Type B pancreatic cell (in vitro differentiated cells): ENCODE measurements at regions not wholly inside any gene's neighbourhood (a gene's known extent, or its start where the extent isn't known, plus 50 kb on each side); places are given as distances from the start of the nearest gene placed in this dataset.

Source experiments
- DNase-seq: peaks from one replicate; pipeline ENCODE4 v3.0.0; 2021; ENCODE audit warnings: mixed read lengths; ENCODE audit not compliant: unreplicated experiment; ENCODE audit errors: extremely low spot score
- H3K27ac Mint-ChIP-seq: 2 replicates; pipeline ENCODE4 v1.8.0; 2021; ENCODE audit warnings: mild to moderate bottlenecking, mixed read lengths
- H3K27me3 Mint-ChIP-seq: 2 replicates; pipeline ENCODE4 v1.8.0; 2021; ENCODE audit warnings: mixed read lengths
- H3K36me3 Mint-ChIP-seq: 2 replicates; pipeline ENCODE4 v1.8.0; 2021; ENCODE audit warnings: mixed read lengths
- H3K4me1 Mint-ChIP-seq: one replicate; pipeline ENCODE4 v1.8.0; 2021; ENCODE audit warnings: mixed read lengths; ENCODE audit not compliant: unreplicated experiment
- H3K4me3 Mint-ChIP-seq: 2 replicates; pipeline ENCODE4 v1.8.0; 2021; ENCODE audit warnings: mild to moderate bottlenecking, mixed read lengths
- H3K9me3 Mint-ChIP-seq: 2 replicates; pipeline ENCODE4 v1.8.0; 2021; ENCODE audit warnings: mixed read lengths
- TF ChIP-seq, protein P1 (sequence below): fragments of 200-600 bp; sonication (generic); conservative IDR thresholded peaks from 2 replicates; pipeline ENCODE4 v1.5.0; 2021; ENCODE audit warnings: antibody characterized with exemption, mild to moderate bottlenecking

DNA sequence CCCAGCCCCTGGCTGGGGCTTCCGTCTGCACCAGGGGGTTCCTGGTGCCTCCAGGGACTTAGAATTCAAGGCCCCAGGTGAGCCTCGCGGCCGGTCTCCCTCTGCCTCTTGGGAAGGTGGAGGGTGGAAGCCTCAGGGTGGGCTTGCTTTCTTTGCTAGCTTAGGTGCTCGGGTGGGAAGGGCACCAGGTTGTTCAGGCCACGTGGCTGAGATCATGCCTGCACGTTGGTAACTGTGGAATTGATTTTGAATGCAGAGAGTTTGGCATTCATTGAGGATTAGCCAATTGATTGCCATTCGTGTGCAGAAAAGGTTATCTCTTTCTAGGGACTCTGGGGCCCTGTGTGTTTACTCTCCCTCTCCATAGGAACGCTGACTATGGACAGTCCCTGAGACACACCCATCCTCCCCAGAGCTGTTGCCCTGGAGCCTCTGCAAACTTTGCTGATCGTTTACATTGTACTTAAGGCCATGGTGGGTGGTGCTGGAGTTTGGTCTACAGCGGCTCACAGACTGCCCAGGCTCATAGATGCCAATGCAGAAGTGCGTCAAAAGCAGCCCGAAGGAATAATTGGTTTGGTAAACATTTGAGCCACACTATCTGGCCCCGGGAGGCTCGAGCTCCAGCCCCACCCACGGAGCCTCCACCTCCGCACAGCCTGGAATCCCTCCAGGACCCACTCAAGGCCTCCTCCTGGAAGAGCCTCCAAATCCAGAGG lies 1457.7 kb downstream of the BRD1 start:
- Mint-ChIP-seq H3K36me3 (no peaks in the 10 kb centered on the region), H3K4me3 (no peak overlapping the region), H3K4me1 (peaks cover 8% of the 10 kb centered on the region), H3K27ac (no peak overlapping the region), H3K27me3 (peaks cover 31% of the 10 kb centered on the region), H3K9me3 (no peaks in the 10 kb centered on the region)
- DNase-seq: peak; percentile 45
- TF ChIP-seq, protein P1, sequence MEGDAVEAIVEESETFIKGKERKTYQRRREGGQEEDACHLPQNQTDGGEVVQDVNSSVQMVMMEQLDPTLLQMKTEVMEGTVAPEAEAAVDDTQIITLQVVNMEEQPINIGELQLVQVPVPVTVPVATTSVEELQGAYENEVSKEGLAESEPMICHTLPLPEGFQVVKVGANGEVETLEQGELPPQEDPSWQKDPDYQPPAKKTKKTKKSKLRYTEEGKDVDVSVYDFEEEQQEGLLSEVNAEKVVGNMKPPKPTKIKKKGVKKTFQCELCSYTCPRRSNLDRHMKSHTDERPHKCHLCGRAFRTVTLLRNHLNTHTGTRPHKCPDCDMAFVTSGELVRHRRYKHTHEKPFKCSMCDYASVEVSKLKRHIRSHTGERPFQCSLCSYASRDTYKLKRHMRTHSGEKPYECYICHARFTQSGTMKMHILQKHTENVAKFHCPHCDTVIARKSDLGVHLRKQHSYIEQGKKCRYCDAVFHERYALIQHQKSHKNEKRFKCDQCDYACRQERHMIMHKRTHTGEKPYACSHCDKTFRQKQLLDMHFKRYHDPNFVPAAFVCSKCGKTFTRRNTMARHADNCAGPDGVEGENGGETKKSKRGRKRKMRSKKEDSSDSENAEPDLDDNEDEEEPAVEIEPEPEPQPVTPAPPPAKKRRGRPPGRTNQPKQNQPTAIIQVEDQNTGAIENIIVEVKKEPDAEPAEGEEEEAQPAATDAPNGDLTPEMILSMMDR: no peak

DNA sequence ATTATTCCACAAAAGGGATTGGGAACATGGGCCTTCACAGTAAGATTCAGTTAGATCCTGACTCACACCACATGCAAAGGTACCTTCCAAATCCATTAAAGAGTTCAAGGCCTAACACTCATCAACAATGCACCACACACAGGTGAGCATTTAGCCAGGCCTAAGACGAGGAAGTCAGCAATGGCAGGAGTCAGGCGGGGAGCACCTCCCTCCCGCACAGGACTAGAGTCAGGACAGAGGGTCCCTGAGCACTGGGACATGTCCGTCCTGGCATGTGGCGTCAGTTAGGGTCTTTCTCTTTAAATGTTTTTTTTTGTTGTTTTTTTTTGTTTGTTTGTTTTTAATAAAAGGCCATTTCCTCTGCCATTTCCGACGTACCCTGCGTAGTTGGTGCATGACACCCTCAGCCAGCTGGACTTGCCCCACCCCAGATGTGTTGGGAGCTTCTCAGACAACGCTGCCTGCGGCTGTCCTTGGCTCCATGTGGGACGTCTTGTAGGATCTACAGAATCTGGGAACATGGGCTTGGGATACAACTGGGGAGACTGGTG lies 1458.6 kb downstream of the BRD1 start:
- Mint-ChIP-seq H3K4me1 (peaks cover 8% of the 10 kb centered on the region), H3K27me3 (peaks cover 30% of the 10 kb centered on the region), H3K4me3 (no peak overlapping the region), H3K36me3 (no peaks in the 10 kb centered on the region), H3K27ac (no peak overlapping the region), H3K9me3 (no peaks in the 10 kb centered on the region)
- peak; percentile 32 for DNase-seq
- TF ChIP-seq, protein P1: no peak

DNA sequence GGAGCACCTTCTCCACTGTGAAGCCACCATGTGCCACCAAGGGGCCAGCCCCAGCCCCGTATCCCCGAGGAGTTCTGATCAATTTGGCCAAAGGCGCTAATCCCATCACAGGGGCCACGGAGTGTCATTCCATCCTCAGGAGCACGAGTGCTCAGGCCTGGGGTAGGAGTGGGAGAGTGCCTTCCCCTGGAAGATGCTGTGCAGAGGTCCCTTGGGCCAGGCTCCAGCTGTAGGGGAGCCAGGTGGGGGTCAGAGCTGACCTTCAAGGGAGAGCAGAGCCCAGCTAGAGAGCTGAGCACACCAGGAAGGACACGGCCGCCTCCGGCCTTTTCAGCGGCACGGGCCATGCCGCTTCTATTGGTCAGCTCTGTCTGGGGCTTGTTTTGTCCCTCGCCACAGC lies 1459.9 kb downstream of the BRD1 start:
- peaks cover 8% of the 10 kb centered on the region for H3K4me1 Mint-ChIP-seq
- TF ChIP-seq, protein P1: no peak
- no peak overlapping the region for H3K27ac Mint-ChIP-seq
- peaks cover 34% of the 10 kb centered on the region for H3K27me3 Mint-ChIP-seq
- no peaks in the 10 kb centered on the region for H3K36me3 Mint-ChIP-seq
- peak; percentile 54 for DNase-seq
- no peaks in the 10 kb centered on the region for H3K9me3 Mint-ChIP-seq
- no peak overlapping the region for H3K4me3 Mint-ChIP-seq

DNA sequence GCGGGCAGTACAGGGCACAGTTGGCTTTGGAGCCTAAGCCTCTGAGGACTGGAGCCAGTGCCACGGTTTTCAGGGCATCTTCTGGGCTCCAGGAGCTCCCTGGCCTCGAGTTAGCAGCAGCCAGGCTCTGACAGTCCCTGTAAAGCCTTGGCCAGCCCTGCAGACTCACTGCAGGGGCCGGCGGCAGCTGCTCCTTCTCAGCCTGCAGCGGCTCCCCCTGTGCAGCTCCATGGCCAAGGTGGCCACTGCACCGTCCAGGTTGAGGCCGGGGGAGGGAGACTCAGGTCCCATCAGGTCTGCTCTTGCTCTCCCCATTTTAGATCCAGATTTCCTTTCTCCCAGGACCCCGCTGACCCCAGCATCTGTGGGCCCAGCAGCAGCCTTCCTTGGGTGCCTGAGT lies 1461.1 kb downstream of the BRD1 start:
- Mint-ChIP-seq H3K4me1 (peaks cover 8% of the 10 kb centered on the region), H3K9me3 (no peaks in the 10 kb centered on the region), H3K27ac (no peak overlapping the region), H3K27me3 (peaks cover 33% of the 10 kb centered on the region), H3K36me3 (no peaks in the 10 kb centered on the region), H3K4me3 (no peak overlapping the region)
- TF ChIP-seq, protein P1: no peak
- DNase-seq: peak; percentile 42

DNA sequence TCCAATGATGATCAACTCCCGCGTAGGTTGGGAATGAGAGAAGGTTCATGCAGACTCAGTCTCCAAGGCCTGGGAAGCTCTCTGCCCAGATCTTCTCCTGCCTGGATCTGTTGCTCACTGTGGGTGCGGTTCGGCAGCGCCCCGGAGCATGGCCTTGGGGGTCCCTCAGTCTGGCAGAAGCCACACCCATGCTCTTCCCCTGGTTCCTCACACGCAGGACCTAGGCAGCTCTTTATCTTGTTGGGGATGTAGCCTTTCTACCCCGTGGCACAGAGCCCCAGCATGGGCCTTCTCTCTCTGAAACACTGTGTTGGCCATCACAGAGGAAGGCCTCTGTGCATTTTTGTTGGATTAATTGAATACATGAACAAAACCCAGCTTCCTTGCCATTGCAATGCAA lies 1461.6 kb downstream of the BRD1 start:
- peaks cover 8% of the 10 kb centered on the region for H3K4me1 Mint-ChIP-seq
- peaks cover 28% of the 10 kb centered on the region for H3K27me3 Mint-ChIP-seq
- H3K27ac Mint-ChIP-seq: no peak overlapping the region
- H3K9me3 Mint-ChIP-seq: no peaks in the 10 kb centered on the region
- H3K36me3 Mint-ChIP-seq: no peaks in the 10 kb centered on the region
- peak; percentile 37 for DNase-seq
- no peak overlapping the region for H3K4me3 Mint-ChIP-seq
- TF ChIP-seq, protein P1: no peak
